Hematopoietic multipotent progenitor cell treated with erythropoietin and hydrocortisone succinate and interleukin-3 and kit ligand, for 8 days (in vitro differentiated cells): ENCODE measurements at regions not wholly inside any gene's neighbourhood (a gene's known extent, or its start where the extent isn't known, plus 50 kb on each side); places are given as distances from the start of the nearest gene placed in this dataset.

Experiments used
- DNase-seq: peaks from one replicate; pipeline ENCODE4 v3.0.0-alpha.2; 2015

DNA sequence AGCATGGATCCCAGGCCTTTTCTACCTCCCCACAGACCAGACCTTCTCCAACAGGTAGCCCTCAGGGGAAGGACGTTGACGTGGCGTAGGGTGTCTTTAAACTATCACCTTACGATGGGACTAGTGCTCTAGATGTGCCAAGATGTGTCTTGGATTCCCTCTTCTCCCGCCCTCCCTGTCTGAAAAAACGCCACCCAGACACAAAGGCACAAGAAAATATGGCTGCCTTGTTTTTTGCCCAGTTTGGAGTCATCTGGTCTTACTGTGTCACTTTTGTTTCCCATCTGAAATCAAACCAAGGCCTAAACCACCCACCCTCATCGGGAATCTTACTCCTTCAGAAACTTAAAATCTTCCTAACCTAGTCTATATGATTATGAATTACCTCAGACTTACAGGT lies 235.4 kb downstream of the OR13H1 start:
- DNase-seq = no peak

- no peak for DNase-seq
Observed at GRCh38 chrX:131779741-131780140, 235.9 kb downstream of the OR13H1 start.

DNA sequence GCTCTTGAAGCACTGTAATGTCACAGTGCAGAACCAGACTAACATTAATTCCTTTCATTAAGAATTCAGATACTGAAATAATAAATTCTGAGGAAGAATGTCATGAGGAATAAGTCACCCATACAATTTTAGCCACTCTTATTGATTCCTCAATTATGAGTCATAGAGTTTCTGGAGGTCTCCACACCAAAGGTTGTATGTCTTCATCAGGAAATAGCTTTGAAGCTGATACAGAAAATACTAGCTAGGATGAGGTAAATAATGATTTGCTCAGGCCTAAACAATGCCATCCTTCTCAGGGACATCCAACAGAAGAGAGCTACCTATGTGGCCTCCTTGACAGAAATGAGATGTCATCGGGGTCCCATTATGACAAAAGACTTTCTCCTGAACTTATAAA lies 238.8 kb downstream of the OR13H1 start:
- no peak for DNase-seq

- DNase-seq = no peak
Observed at GRCh38 chrX:131783555-131784308, 239.4 kb upstream of the STK26 start.

DNA sequence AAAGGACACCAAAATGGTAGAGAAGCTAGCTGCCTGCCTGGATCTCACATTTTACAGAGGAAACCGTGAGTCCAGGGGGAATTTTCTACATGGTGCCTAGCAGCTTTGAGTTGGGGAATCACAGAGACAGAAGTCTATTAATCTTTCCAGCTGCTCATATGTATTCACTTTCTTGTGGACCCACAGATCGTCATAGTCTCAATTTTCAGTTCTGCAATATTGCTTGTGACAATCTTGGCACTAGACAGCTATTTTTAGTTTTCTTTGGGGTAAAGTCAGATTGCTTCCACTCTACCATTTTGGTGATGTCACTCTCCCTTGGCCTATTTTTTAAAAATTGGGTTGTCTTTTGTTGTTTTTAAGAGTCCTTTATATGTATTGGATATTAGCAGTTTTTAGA lies 233.4 kb upstream of the STK26 start:
- DNase-seq = no peak

- no peak for DNase-seq
Observed at GRCh38 chrX:131791608-131792355, 231.3 kb upstream of the STK26 start.

DNA sequence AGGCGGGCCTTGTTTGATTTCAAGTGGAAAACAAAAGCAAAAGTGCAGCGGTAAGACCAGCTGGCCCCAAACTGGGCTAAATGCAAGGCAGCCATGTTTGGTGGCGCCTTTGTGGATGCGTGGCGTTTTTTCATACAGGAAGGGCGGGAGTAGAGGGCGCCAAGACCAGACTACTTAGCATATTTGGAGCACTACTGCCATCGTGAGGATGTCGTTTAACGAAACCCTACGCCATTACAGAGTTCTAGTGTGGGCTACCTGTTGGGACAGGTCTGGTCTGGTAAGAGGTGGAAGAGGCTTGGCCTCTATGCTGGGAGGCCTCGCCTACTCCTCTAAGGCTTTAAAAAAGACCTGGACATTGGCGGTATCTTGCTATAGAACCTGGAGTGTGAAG lies 230.7 kb upstream of the STK26 start:
- no peak for DNase-seq

DNA sequence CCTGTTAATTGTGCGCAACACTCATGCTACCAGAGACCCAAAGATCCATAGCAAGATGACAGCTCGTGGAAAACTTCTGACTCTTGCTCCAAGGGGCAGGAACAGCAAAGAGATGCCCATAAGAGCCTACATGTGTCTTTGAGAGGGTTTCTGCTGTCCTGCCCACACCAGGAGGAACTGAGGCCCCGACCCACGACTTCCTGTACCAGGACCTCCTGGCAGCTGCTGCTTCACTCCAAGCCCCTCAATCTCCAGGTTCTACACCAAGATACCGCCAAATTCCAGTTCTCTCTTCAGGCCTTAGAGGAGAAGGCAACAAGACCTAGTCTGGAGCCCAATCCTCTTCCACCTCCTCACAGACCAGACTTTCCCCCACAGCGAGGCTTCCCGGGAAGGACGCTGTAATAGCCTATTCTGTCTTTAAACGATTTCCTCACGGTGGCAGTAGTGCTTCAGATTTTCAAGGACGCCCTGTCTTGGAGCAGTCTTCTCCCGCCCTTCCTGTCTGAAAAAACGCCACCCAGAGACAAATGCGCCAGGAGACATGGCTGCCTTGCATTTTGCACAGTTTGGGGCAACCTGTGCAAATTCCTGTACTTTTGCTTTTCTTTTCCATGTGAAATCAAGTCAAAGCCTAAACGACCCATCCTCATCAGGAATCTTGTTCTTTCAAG lies 230.2 kb upstream of the STK26 start:
- DNase-seq = no peak

DNA sequence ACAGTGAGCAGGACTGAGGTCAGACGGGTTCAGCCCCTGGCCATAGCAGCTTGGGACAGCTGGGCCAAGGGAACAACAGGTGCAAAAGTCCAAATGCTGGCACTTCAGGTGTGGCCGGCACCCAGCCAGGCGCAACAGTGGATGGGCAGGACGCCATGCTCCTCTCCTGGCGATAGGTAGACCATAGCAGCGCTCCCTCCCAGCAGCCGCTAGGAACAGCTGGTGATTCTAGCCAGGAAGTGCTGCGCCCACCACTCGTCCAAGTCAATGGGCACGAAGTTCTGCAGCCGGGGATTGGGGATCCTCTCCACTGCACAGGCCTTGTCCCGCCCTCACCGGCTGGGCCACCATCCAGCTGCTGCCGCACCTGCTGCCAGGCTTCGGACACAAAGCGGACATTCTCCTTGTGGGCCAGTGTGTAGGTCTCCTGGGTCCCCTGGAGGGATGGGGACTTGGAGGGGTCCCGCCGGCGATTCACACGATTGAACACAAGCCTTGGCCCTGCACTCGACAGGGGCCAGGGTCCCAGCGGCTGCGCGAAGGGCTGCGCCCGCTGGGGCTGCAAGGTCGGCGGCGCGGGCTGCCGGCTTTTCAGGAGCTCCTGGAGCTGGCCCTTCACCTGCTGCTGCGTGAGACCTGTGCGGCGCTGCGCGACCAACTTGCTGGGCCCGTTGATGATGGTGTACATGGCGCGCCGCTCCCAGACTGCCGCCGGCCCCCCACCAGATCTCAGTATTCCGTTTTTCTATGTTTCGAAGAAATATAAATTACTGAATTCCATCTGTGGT lies 227.5 kb upstream of the STK26 start:
- no peak for DNase-seq

GRCh38 chrX:131801066-131801465 lies 222.0 kb upstream of the STK26 start:
- no peak for DNase-seq

DNA sequence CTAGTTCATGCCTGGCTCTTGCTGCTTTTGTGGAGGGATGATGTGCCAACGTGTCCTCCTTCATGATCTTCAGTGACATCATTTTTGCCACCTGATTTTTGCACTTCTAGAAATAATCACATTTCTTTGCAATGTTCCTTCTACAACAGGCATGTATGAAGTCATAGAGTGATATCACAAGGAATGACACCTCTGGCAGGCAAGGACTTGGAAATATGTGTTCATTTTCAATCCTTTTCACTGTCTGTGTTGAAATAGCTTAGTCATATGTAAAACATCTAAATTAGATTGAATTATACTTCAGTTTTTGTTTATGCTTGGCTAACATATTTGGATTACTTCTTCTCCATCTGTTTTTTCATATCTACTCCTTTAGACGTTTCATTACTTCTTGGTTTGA lies 221.2 kb upstream of the STK26 start:
- DNase-seq = no peak

- DNase-seq = peak; percentile 7
Observed at GRCh38 chrX:131802836-131803626, 220.1 kb upstream of the STK26 start.

DNA sequence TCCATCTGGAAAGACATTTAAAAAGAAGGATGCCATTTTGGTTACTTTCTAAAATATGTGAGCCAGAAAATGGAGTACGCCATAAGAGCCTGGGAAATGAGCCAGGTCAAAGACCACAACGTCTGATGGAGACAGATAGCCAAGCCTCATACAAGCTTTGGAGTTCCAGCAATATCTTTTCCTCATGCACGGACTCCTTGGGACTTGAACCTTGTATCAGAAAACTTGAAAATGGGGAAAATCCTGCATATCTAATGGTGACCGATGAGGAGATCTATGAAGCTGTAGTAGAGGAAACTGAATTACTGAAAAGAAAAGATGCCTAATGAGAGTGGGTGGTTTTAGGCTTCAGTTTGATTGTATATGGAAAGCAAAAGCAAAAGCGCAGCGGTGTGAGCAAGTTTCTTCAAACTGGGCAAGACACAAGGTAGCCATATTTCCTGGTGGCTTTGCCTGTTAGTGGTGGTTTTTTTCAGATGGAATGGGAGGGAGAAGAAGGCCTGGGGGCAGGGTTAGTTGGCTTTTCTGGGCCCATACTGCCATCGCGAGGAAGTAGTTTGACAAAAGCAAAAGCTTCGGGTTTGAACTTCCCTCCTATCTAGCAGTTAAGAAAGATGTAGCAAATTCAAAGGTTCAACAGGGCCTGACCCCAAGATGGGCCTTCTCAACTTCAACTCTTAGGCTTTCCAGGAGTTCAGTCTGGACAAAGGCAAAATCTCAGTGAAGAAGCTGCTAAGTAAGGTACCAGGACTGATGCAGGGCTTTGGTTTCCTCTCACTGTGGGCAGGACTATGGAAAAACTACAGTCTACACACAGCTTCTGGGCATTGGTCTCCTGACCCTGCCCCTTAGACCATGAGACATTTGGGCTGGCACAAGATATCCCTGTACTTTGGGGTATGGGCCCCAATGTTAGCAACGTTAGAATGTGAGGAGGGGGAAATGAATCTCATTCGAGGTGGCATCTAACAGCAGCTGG lies 210.0 kb upstream of the STK26 start:
- DNase-seq = peak; percentile 89

- no peak for DNase-seq
Observed at GRCh38 chrX:131816551-131817136, 206.5 kb upstream of the STK26 start.

- DNase-seq = no peak
Observed at GRCh38 chrX:131818297-131818936, 204.7 kb upstream of the STK26 start.

- no peak for DNase-seq
Observed at GRCh38 chrX:131821945-131822622, 201.0 kb upstream of the STK26 start.

- no peak for DNase-seq
Observed at GRCh38 chrX:131826572-131826971, 196.5 kb upstream of the STK26 start.

DNA sequence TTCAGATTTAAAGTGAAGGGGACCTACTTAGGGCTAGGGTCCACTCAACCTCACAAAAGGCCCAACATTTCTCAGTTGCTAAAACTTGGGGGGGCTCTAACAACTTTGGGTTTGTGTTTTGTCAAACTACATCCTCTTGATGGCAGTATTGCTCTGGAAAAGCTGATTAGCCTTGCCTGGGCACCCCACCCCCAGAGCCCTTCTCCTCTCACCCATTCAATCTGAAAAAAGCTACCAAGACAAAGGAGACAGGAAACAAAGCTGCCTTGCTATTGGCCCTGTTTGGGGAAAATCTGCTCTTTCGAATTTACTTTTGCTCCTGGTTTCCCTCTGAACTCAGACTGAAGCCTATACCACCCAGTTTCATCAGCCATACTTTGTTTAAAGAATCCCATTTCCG lies 195.2 kb upstream of the STK26 start:
- peak; percentile 85 for DNase-seq

- DNase-seq = peak; percentile 72
Observed at GRCh38 chrX:131828482-131828881, 194.6 kb upstream of the STK26 start.
